ENCODE measurements at regions not wholly inside any gene's neighbourhood (a gene's known extent, or its start where the extent isn't known, plus 50 kb on each side); places are given as distances from the start of the nearest gene placed in this dataset.

DNA sequence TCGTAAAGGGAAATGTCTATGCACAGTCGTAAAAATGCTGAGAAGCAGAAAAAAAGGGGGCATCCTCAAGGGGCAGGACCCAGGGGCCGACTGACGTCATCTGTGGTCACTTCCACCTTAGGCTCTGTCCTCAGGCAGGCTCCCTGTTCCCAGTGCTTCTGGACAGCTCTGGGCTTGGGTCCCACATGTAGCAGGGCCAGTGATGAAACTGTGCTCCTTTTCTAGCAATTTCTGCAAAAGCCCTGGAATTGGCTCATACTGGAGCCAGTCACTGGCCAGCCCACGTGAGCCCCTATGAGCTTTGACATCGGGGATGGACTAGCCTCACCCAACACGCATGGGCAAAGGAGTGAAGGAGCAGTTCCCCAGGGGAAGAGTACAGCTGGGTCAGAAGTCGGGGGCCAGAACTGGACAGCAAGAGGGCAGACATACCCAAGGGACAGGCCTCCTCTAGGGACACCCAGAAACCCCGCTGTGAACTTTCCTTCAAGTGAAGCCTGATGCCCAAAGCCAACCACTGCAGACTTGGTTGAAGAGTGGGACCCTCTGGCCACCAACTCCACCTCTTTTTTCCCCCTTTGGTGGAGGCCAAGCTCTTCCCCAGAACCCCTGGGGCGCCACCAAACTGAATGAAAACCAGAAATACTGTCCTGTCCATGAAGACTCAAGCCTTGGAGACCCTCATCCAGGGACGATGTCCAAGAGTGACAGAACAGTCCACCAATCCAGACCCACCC, 1349.0 kb downstream of the BRD1 start:
- TF ChIP-seq EZH2 (optimal IDR thresholded peaks at IDR 0.05; ENCODE audit: low read depth, low read length) (no peak), EZH2phosphoT487 (IDR thresholded peaks at IDR 0.05; ENCODE audit: low read length) (no peak)
- TF ChIP-seq, protein P1, sequence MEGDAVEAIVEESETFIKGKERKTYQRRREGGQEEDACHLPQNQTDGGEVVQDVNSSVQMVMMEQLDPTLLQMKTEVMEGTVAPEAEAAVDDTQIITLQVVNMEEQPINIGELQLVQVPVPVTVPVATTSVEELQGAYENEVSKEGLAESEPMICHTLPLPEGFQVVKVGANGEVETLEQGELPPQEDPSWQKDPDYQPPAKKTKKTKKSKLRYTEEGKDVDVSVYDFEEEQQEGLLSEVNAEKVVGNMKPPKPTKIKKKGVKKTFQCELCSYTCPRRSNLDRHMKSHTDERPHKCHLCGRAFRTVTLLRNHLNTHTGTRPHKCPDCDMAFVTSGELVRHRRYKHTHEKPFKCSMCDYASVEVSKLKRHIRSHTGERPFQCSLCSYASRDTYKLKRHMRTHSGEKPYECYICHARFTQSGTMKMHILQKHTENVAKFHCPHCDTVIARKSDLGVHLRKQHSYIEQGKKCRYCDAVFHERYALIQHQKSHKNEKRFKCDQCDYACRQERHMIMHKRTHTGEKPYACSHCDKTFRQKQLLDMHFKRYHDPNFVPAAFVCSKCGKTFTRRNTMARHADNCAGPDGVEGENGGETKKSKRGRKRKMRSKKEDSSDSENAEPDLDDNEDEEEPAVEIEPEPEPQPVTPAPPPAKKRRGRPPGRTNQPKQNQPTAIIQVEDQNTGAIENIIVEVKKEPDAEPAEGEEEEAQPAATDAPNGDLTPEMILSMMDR (IDR thresholded peaks at IDR 0.05; ENCODE audit: low read length): no peak

All from MM.1S (cell line).